ENCODE measurements at regions not wholly inside any gene's neighbourhood (a gene's known extent, or its start where the extent isn't known, plus 50 kb on each side); places are given as distances from the start of the nearest gene placed in this dataset.

DNA sequence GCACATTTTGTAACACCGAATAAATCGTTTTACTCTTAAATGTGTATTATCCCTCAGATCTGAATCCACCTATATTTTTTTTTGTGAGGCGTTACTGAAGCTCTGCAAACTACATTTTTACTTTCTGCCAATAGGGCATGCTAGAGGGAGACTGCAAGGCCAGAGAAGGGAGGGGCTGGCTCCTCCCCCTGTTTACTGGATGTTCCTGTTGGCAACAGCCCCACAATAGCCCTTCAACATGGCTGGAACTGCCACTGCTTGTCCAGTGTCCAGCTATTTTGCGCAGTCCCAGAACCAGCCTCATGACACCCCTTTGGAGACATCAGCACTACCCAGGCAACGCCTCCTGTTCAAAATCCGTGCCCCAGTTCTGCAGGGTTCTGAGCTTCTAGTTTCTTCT is 85.4 kb upstream of the MIER3 start:
- TF ChIP-seq, protein P1, sequence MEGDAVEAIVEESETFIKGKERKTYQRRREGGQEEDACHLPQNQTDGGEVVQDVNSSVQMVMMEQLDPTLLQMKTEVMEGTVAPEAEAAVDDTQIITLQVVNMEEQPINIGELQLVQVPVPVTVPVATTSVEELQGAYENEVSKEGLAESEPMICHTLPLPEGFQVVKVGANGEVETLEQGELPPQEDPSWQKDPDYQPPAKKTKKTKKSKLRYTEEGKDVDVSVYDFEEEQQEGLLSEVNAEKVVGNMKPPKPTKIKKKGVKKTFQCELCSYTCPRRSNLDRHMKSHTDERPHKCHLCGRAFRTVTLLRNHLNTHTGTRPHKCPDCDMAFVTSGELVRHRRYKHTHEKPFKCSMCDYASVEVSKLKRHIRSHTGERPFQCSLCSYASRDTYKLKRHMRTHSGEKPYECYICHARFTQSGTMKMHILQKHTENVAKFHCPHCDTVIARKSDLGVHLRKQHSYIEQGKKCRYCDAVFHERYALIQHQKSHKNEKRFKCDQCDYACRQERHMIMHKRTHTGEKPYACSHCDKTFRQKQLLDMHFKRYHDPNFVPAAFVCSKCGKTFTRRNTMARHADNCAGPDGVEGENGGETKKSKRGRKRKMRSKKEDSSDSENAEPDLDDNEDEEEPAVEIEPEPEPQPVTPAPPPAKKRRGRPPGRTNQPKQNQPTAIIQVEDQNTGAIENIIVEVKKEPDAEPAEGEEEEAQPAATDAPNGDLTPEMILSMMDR (conservative IDR thresholded peaks at IDR 0.05 in 1 of 2, IDR thresholded peaks at IDR 0.05 in 1 of 2; ENCODE audit: extremely low read depth in 1 of 2, insufficient read depth in 1 of 2, low read depth in 1 of 2, low read length in 2 of 2), result no peak
- no peak for TF ChIP-seq EZH2 (IDR thresholded peaks at IDR 0.05; ENCODE audit: borderline replicate concordance, low read length)
